Sigmoid colon (tissue), 4 donors: ENCODE measurements at regions not wholly inside any gene's neighbourhood (a gene's known extent, or its start where the extent isn't known, plus 50 kb on each side); places are given as distances from the start of the nearest gene placed in this dataset.

ENCODE experiments used
- POLR2A ChIP-seq, 2 donors: fragments of 450-650 bp; IDR thresholded peaks; one replicate each; pipeline ENCODE4 v1.6.1; 2016; ENCODE audit warnings: antibody characterized with exemption in 2 of 2, mild to moderate bottlenecking in 2 of 2, moderate library complexity in 2 of 2
- POLR2AphosphoS5 ChIP-seq, 4 donors: sonication (generic); formaldehyde crosslinking; IDR thresholded peaks; one replicate each; pipeline ENCODE4 v1.6.1; 2017; ENCODE audit warnings: antibody characterized with exemption in 4 of 4
- TF ChIP-seq, protein P1 (sequence below), 4 experiments: fragments of 450-650 bp in 3 of 4; fragments of 200-600 bp in 1 of 4; IDR thresholded peaks; one replicate each; pipeline ENCODE4 v1.5.1; 2016 to 2019; ENCODE audit warnings: antibody characterized with exemption in 4 of 4, mild to moderate bottlenecking in 3 of 4, moderate library complexity in 2 of 4

GRCh38 chr21:35730325-35730724, 330.0 kb downstream of the SETD4 start:
- TF ChIP-seq, protein P1, sequence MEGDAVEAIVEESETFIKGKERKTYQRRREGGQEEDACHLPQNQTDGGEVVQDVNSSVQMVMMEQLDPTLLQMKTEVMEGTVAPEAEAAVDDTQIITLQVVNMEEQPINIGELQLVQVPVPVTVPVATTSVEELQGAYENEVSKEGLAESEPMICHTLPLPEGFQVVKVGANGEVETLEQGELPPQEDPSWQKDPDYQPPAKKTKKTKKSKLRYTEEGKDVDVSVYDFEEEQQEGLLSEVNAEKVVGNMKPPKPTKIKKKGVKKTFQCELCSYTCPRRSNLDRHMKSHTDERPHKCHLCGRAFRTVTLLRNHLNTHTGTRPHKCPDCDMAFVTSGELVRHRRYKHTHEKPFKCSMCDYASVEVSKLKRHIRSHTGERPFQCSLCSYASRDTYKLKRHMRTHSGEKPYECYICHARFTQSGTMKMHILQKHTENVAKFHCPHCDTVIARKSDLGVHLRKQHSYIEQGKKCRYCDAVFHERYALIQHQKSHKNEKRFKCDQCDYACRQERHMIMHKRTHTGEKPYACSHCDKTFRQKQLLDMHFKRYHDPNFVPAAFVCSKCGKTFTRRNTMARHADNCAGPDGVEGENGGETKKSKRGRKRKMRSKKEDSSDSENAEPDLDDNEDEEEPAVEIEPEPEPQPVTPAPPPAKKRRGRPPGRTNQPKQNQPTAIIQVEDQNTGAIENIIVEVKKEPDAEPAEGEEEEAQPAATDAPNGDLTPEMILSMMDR (IDR thresholded peaks at IDR 0.05): no peak
- no peak for TF ChIP-seq POLR2A (IDR thresholded peaks at IDR 0.05)
- TF ChIP-seq POLR2AphosphoS5 (IDR thresholded peaks at IDR 0.05): no peak
